ENCODE measurements at regions not wholly inside any gene's neighbourhood (a gene's known extent, or its start where the extent isn't known, plus 50 kb on each side); places are given as distances from the start of the nearest gene placed in this dataset.

DNA sequence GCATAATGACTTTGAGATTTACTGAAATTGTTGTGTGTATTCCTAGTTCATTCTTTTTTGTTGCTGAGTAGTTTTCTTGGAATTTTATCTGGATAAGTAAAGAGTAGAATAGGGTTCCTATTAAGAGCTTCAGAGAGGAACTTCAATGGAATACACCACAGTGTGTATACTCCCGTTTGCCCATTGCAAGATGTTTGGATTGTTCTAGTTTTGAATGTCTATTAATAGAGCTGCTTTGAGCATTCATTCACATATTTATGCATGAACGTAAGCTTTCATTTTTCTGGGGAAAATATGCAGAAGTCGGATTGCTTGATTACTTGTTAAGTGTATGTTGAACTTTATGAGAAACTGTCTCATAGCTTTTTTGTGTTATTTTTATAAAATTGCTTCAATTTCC lies 580.5 kb downstream of the OTOL1 start (continued):
- TF ChIP-seq ZNF329 (CRISPR knock-in tag; IDR thresholded peaks at IDR 0.05; ENCODE audit: low read depth) = no peak
- no peak for TF ChIP-seq ZNF891 (CRISPR knock-in tag; IDR thresholded peaks at IDR 0.05)
- no peak for TF ChIP-seq ZNF34 (CRISPR knock-in tag; IDR thresholded peaks at IDR 0.05; ENCODE audit: borderline replicate concordance)
- no peak for TF ChIP-seq ZNF460 (CRISPR knock-in tag; IDR thresholded peaks at IDR 0.05; ENCODE audit: borderline replicate concordance)
- TF ChIP-seq, protein P1, sequence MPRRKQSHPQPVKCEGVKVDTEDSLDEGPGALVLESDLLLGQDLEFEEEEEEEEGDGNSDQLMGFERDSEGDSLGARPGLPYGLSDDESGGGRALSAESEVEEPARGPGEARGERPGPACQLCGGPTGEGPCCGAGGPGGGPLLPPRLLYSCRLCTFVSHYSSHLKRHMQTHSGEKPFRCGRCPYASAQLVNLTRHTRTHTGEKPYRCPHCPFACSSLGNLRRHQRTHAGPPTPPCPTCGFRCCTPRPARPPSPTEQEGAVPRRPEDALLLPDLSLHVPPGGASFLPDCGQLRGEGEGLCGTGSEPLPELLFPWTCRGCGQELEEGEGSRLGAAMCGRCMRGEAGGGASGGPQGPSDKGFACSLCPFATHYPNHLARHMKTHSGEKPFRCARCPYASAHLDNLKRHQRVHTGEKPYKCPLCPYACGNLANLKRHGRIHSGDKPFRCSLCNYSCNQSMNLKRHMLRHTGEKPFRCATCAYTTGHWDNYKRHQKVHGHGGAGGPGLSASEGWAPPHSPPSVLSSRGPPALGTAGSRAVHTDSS (CRISPR knock-in tag; conservative IDR thresholded peaks at IDR 0.05) = no peak
- TF ChIP-seq, protein P2, sequence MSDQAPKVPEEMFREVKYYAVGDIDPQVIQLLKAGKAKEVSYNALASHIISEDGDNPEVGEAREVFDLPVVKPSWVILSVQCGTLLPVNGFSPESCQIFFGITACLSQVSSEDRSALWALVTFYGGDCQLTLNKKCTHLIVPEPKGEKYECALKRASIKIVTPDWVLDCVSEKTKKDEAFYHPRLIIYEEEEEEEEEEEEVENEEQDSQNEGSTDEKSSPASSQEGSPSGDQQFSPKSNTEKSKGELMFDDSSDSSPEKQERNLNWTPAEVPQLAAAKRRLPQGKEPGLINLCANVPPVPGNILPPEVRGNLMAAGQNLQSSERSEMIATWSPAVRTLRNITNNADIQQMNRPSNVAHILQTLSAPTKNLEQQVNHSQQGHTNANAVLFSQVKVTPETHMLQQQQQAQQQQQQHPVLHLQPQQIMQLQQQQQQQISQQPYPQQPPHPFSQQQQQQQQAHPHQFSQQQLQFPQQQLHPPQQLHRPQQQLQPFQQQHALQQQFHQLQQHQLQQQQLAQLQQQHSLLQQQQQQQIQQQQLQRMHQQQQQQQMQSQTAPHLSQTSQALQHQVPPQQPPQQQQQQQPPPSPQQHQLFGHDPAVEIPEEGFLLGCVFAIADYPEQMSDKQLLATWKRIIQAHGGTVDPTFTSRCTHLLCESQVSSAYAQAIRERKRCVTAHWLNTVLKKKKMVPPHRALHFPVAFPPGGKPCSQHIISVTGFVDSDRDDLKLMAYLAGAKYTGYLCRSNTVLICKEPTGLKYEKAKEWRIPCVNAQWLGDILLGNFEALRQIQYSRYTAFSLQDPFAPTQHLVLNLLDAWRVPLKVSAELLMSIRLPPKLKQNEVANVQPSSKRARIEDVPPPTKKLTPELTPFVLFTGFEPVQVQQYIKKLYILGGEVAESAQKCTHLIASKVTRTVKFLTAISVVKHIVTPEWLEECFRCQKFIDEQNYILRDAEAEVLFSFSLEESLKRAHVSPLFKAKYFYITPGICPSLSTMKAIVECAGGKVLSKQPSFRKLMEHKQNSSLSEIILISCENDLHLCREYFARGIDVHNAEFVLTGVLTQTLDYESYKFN (CRISPR knock-in tag; conservative IDR thresholded peaks at IDR 0.05) = no peak

DNA sequence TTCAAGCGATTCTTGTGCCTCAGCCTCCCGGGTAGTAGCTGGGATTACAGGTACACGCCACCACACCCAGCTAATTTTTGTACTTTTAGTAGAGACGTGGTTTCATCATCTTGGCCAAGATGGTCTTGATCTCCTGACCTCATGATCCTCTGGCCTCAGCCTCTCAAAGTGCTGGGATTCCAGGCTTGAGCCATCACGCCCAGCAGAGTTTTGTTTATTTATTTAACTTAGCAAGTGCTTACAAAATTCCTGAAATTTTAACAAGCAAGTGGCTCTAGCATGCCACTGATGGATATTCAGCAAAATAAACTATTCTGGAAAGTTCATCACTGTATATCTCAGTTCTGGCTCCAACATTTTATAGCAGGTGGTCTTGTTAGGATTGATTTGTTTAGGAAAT lies 585.9 kb downstream of the OTOL1 start:
- H3K9me3 ChIP-seq (ENCODE audit: low read length) = no peaks in the 10 kb centered on the region
- ATAC-seq = no peak
- CTCF ChIA-PET (ENCODE audit: low intra/inter-chr PET ratio, low total read pairs) = no interaction called here
- H3K4me3 ChIP-seq (replicated peaks in 1 of 3; ENCODE audit: insufficient read depth in 1 of 3, low read depth in 2 of 3, low read length in 3 of 3) = no peak overlapping the region
- H3K79me2 ChIP-seq (ENCODE audit: insufficient read depth, low read length) = no peaks in the 10 kb centered on the region
- POLR2A ChIA-PET = no interaction called here
- FAIRE-seq = no peak
- no peaks in the 10 kb centered on the region for H3K36me3 ChIP-seq (replicated peaks in 1 of 2; ENCODE audit: control insufficient read depth in 1 of 2, insufficient read depth in 2 of 2, low read length in 2 of 2)
- no peak overlapping the region for H2AFZ ChIP-seq (ENCODE audit: low read length)
- H4K20me1 ChIP-seq (ENCODE audit: insufficient read depth, low read length) = no peaks in the 10 kb centered on the region
- in situ Hi-C loops (cut with HindIII; ENCODE audit: extremely low pct_ligation_motif_present, low pct_unique_long_range_greater_than_20kb) (no loop called here), intact Hi-C loops (cut with micrococcal nuclease; ENCODE audit: unreplicated experiment) (no loop called here)
- no peaks in the 10 kb centered on the region for H3K4me1 ChIP-seq (ENCODE audit: insufficient read depth, low read length)
- H3K9ac ChIP-seq (ENCODE audit: insufficient read depth, low read depth, low read length) = no peak overlapping the region
- BruUV-seq (replicated peaks) = no TSS peak
- H3K27ac ChIP-seq (ENCODE audit: extremely low read length, insufficient read depth, low read length) = no peak overlapping the region
- no peaks in the 10 kb centered on the region; a peak in 1 of 5 replicates for H3K27me3 ChIP-seq (ENCODE audit: control insufficient read depth in 1 of 2, insufficient read depth in 2 of 2, low read length in 2 of 2)
- DNase-seq (ENCODE audit: low spot score) = no peak
- 20% methylated on average over 5 of the region's 5 CpGs for WGBS (ENCODE audit: low lambda C conversion rate)
- no peak overlapping the region for H3K4me2 ChIP-seq (ENCODE audit: low read depth, low read length)
- no peak for TF ChIP-seq ZNF781 (CRISPR knock-in tag; IDR thresholded peaks at IDR 0.05; ENCODE audit: borderline replicate concordance, not compliant biosample characterization)
- TF ChIP-seq FOXO1 (CRISPR knock-in tag; IDR thresholded peaks at IDR 0.05) = no peak
- TF ChIP-seq, protein P3, sequence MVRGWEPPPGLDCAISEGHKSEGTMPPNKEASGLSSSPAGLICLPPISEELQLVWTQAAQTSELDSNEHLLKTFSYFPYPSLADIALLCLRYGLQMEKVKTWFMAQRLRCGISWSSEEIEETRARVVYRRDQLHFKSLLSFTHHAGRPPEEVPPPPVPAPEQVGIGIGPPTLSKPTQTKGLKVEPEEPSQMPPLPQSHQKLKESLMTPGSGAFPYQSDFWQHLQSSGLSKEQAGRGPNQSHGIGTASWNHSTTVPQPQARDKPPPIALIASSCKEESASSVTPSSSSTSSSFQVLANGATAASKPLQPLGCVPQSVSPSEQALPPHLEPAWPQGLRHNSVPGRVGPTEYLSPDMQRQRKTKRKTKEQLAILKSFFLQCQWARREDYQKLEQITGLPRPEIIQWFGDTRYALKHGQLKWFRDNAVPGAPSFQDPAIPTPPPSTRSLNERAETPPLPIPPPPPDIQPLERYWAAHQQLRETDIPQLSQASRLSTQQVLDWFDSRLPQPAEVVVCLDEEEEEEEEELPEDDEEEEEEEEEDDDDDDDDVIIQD (CRISPR knock-in tag; IDR thresholded peaks at IDR 0.05; ENCODE audit: low read depth) = no peak
- TF ChIP-seq, protein P4, sequence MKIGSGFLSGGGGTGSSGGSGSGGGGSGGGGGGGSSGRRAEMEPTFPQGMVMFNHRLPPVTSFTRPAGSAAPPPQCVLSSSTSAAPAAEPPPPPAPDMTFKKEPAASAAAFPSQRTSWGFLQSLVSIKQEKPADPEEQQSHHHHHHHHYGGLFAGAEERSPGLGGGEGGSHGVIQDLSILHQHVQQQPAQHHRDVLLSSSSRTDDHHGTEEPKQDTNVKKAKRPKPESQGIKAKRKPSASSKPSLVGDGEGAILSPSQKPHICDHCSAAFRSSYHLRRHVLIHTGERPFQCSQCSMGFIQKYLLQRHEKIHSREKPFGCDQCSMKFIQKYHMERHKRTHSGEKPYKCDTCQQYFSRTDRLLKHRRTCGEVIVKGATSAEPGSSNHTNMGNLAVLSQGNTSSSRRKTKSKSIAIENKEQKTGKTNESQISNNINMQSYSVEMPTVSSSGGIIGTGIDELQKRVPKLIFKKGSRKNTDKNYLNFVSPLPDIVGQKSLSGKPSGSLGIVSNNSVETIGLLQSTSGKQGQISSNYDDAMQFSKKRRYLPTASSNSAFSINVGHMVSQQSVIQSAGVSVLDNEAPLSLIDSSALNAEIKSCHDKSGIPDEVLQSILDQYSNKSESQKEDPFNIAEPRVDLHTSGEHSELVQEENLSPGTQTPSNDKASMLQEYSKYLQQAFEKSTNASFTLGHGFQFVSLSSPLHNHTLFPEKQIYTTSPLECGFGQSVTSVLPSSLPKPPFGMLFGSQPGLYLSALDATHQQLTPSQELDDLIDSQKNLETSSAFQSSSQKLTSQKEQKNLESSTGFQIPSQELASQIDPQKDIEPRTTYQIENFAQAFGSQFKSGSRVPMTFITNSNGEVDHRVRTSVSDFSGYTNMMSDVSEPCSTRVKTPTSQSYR (CRISPR knock-in tag; IDR thresholded peaks at IDR 0.05; ENCODE audit: borderline replicate concordance) = no peak
- TF ChIP-seq, protein P5, sequence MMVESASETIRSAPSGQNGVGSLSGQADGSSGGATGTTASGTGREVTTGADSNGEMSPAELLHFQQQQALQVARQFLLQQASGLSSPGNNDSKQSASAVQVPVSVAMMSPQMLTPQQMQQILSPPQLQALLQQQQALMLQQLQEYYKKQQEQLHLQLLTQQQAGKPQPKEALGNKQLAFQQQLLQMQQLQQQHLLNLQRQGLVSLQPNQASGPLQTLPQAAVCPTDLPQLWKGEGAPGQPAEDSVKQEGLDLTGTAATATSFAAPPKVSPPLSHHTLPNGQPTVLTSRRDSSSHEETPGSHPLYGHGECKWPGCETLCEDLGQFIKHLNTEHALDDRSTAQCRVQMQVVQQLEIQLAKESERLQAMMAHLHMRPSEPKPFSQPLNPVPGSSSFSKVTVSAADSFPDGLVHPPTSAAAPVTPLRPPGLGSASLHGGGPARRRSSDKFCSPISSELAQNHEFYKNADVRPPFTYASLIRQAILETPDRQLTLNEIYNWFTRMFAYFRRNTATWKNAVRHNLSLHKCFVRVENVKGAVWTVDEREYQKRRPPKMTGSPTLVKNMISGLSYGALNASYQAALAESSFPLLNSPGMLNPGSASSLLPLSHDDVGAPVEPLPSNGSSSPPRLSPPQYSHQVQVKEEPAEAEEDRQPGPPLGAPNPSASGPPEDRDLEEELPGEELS (CRISPR knock-in tag; IDR thresholded peaks at IDR 0.05) = no peak
- no peak for TF ChIP-seq GZF1 (CRISPR knock-in tag; IDR thresholded peaks at IDR 0.05)

All from HepG2 (cell line).